ENCODE measurements at regions not wholly inside any gene's neighbourhood (a gene's known extent, or its start where the extent isn't known, plus 50 kb on each side); places are given as distances from the start of the nearest gene placed in this dataset.

- Histone ChIP-seq H3K4me1 (peaks cover 41% of the 10 kb centered on the region), H3K4me3 (no peak overlapping the region), H3K27me3 (ENCODE audit: low read depth) (no peaks in the 10 kb centered on the region), H3K9me3 (replicated peaks) (peaks cover 8% of the 10 kb centered on the region), H3K36me3 (no peaks in the 10 kb centered on the region), H3K27ac (replicated peaks) (no peak overlapping the region)
- DNase-seq = no peak
- intact Hi-C loops (cut with micrococcal nuclease) = no loop called here
- no peak for TF ChIP-seq CTCF (IDR thresholded peaks at IDR 0.05; ENCODE audit: borderline replicate concordance)
Measured at GRCh38 chr2:12197133-12197532, 450.7 kb downstream of the LPIN1 start.

- H3K9me3 ChIP-seq (replicated peaks) = peaks cover 8% of the 10 kb centered on the region
- peak overlapping the region; percentile 17 for H3K27ac ChIP-seq (replicated peaks)
- intact Hi-C loops (cut with micrococcal nuclease) = no loop called here
- no peaks in the 10 kb centered on the region for H3K36me3 ChIP-seq
- H3K4me3 ChIP-seq = no peak overlapping the region
- no peaks in the 10 kb centered on the region for H3K27me3 ChIP-seq (ENCODE audit: low read depth)
- H3K4me1 ChIP-seq = peaks cover 45% of the 10 kb centered on the region
- DNase-seq = no peak
- TF ChIP-seq CTCF (IDR thresholded peaks at IDR 0.05; ENCODE audit: borderline replicate concordance) = no peak
Measured at GRCh38 chr2:12199491-12200211, 453.2 kb downstream of the LPIN1 start.

- intact Hi-C loops (cut with micrococcal nuclease) = no loop called here
- H3K27ac ChIP-seq (replicated peaks) = no peak overlapping the region
- no peak for TF ChIP-seq CTCF (IDR thresholded peaks at IDR 0.05; ENCODE audit: borderline replicate concordance)
Measured at GRCh38 chr2:12201369-12201768, 454.9 kb downstream of the LPIN1 start.

GRCh38 chr2:12202313-12203075, 456.1 kb downstream of the LPIN1 start:
- intact Hi-C loops (cut with micrococcal nuclease) = no loop called here
- no peak for TF ChIP-seq CTCF (IDR thresholded peaks at IDR 0.05; ENCODE audit: borderline replicate concordance)
- DNase-seq = peak; percentile 28

More at GRCh38 chr2:12201369-12201768, 454.9 kb downstream of the LPIN1 start:
- peaks cover 45% of the 10 kb centered on the region for H3K4me1 ChIP-seq
- no peaks in the 10 kb centered on the region for H3K27me3 ChIP-seq (ENCODE audit: low read depth)
- DNase-seq = no peak
- H3K36me3 ChIP-seq = no peaks in the 10 kb centered on the region
- no peak overlapping the region for H3K4me3 ChIP-seq
- peaks cover 8% of the 10 kb centered on the region for H3K9me3 ChIP-seq (replicated peaks)

GRCh38 chr2:12203528-12203927, 457.1 kb downstream of the LPIN1 start:
- intact Hi-C loops (cut with micrococcal nuclease) = no loop called here
- H3K27ac ChIP-seq (replicated peaks) = no peak overlapping the region
- H3K9me3 ChIP-seq (replicated peaks) = no peaks in the 10 kb centered on the region
- no peaks in the 10 kb centered on the region for H3K27me3 ChIP-seq (ENCODE audit: low read depth)
- H3K36me3 ChIP-seq = no peaks in the 10 kb centered on the region
- TF ChIP-seq CTCF (IDR thresholded peaks at IDR 0.05; ENCODE audit: borderline replicate concordance) = no peak
- no peak for DNase-seq
- peaks cover 45% of the 10 kb centered on the region for H3K4me1 ChIP-seq
- no peak overlapping the region for H3K4me3 ChIP-seq

More at GRCh38 chr2:12202313-12203075, 456.1 kb downstream of the LPIN1 start:
- Histone ChIP-seq H3K27me3 (ENCODE audit: low read depth) (no peaks in the 10 kb centered on the region), H3K4me3 (no peak overlapping the region), H3K9me3 (replicated peaks) (peaks cover 3% of the 10 kb centered on the region), H3K27ac (replicated peaks) (no peak overlapping the region), H3K4me1 (peaks cover 45% of the 10 kb centered on the region), H3K36me3 (no peaks in the 10 kb centered on the region)

Data from left ventricle myocardium inferior (tissue), 1 donor.